HEK293 (cell line): ENCODE measurements at regions not wholly inside any gene's neighbourhood (a gene's known extent, or its start where the extent isn't known, plus 50 kb on each side); places are given as distances from the start of the nearest gene placed in this dataset.

Experiments used
- CTCF ChIA-PET: fragments of 350-600 bp; formaldehyde crosslinking; extraction: SDS; loops from one replicate; lab custom pipeline; 2021; ENCODE audit warnings: antibody characterized with exemption; lab: Yijun Ruan, JAX
- POLR2A ChIA-PET: fragments of 300-600 bp; formaldehyde crosslinking; extraction: SDS; loops from one replicate; lab custom pipeline; 2020; ENCODE audit warnings: antibody characterized with exemption, inconsistent platforms; lab: Yijun Ruan, JAX
- H3K27ac ChIP-seq: fragments of 200-500 bp; sonication (Bioruptor generic); 2 replicates; pipeline ENCODE4 v1.5.1; 2014; ENCODE audit warnings: low read depth, low read length, control low read depth, inconsistent platforms; ENCODE audit errors: extremely low read depth
- H3K36me3 ChIP-seq, 2 experiments: fragments of 200-500 bp in 1 of 2; sonication (Bioruptor generic) in 1 of 2; 1 replicate in 1 of 2; 2 replicates in 1 of 2; pipeline ENCODE4 v1.5.1; 2014 to 2017; ENCODE audit warnings: inconsistent platforms in 2 of 2, low read length in 2 of 2; ENCODE audit not compliant: control insufficient read depth in 2 of 2, insufficient read depth in 1 of 2
- H3K4me1 ChIP-seq: fragments of 200-500 bp; sonication (Bioruptor generic); 2 replicates; pipeline ENCODE4 v1.5.1; 2014; ENCODE audit warnings: mild to moderate bottlenecking, low read length, inconsistent platforms; ENCODE audit not compliant: control insufficient read depth, insufficient read depth
- H3K4me3 ChIP-seq: 2 replicates; pipeline ENCODE4 v1.5.1; 2011; ENCODE audit warnings: low read depth, mild to moderate bottlenecking, control low read depth, low read length, moderate library complexity
- H3K9me3 ChIP-seq: fragments of 200-500 bp; sonication (Bioruptor generic); 2 replicates; pipeline ENCODE4 v1.5.1; 2014; ENCODE audit warnings: low read depth, low read length, inconsistent platforms; ENCODE audit not compliant: control insufficient read depth, insufficient read depth
- BCL6B ChIP-seq: fragments of 450-650 bp; formaldehyde crosslinking; IDR thresholded peaks from 2 replicates; pipeline ENCODE4 v1.5.1; 2017; ENCODE audit warnings: missing biosample characterization, missing genetic modification characterization
- KLF9 ChIP-seq: fragments of 450-650 bp; formaldehyde crosslinking; IDR thresholded peaks from 2 replicates; pipeline ENCODE4 v1.5.1; 2016; ENCODE audit warnings: missing biosample characterization, missing genetic modification characterization, low read depth
- PRDM6 ChIP-seq: fragments of 450-650 bp; formaldehyde crosslinking; IDR thresholded peaks from 2 replicates; pipeline ENCODE4 v1.5.1; 2017; ENCODE audit warnings: missing biosample characterization, missing genetic modification characterization
- REST ChIP-seq: fragments of 450-650 bp; formaldehyde crosslinking; IDR thresholded peaks from 2 replicates; pipeline ENCODE4 v1.5.1; 2016; ENCODE audit warnings: missing biosample characterization, missing genetic modification characterization
- SP3 ChIP-seq: fragments of 450-650 bp; formaldehyde crosslinking; IDR thresholded peaks from 2 replicates; pipeline ENCODE4 v1.5.1; 2016; ENCODE audit warnings: missing biosample characterization, missing genetic modification characterization
- ZBTB26 ChIP-seq: fragments of 450-650 bp; formaldehyde crosslinking; optimal IDR thresholded peaks from 2 replicates; pipeline ENCODE3; 2016; ENCODE audit warnings: missing biosample characterization, mild to moderate bottlenecking, missing genetic modification characterization
- ZNF280C ChIP-seq: fragments of 450-650 bp; formaldehyde crosslinking; IDR thresholded peaks from 2 replicates; pipeline ENCODE4 v1.5.1; 2016; ENCODE audit warnings: missing biosample characterization, missing genetic modification characterization
- ZNF404 ChIP-seq: fragments of 450-650 bp; formaldehyde crosslinking; IDR thresholded peaks from 2 replicates; pipeline ENCODE4 v1.5.1; 2017; ENCODE audit warnings: missing biosample characterization, missing genetic modification characterization
- ZNF426 ChIP-seq: fragments of 450-650 bp; formaldehyde crosslinking; IDR thresholded peaks from 2 replicates; pipeline ENCODE4 v1.5.1; 2017; ENCODE audit warnings: missing biosample characterization, missing genetic modification characterization, mild to moderate bottlenecking, inconsistent platforms, moderate library complexity
- ZNF544 ChIP-seq: fragments of 450-650 bp; formaldehyde crosslinking; IDR thresholded peaks from 2 replicates; pipeline ENCODE4 v1.5.0; 2017; ENCODE audit warnings: missing biosample characterization, missing genetic modification characterization
- ZNF560 ChIP-seq: fragments of 450-650 bp; formaldehyde crosslinking; IDR thresholded peaks from 2 replicates; pipeline ENCODE4 v1.5.1; 2017; ENCODE audit warnings: missing biosample characterization, missing genetic modification characterization, borderline replicate concordance
- ZNF580 ChIP-seq: fragments of 450-650 bp; formaldehyde crosslinking; IDR thresholded peaks from 2 replicates; pipeline ENCODE4 v1.5.1; 2016; ENCODE audit warnings: missing biosample characterization, missing genetic modification characterization
- ZNF654 ChIP-seq: fragments of 450-650 bp; formaldehyde crosslinking; IDR thresholded peaks from 2 replicates; pipeline ENCODE4 v1.5.1; 2016; ENCODE audit warnings: low read depth, missing biosample characterization, missing genetic modification characterization
- ZNF660 ChIP-seq: fragments of 450-650 bp; IDR thresholded peaks from 2 replicates; pipeline ENCODE4 v1.5.1; 2018; ENCODE audit warnings: missing biosample characterization, mild to moderate bottlenecking, missing genetic modification characterization
- ZNF670 ChIP-seq: fragments of 450-650 bp; formaldehyde crosslinking; IDR thresholded peaks from 2 replicates; pipeline ENCODE4 v1.5.1; 2016; ENCODE audit warnings: missing biosample characterization, missing genetic modification characterization, low read depth
- ZNF747 ChIP-seq: fragments of 450-650 bp; formaldehyde crosslinking; IDR thresholded peaks from 2 replicates; pipeline ENCODE4 v1.5.1; 2016; ENCODE audit warnings: missing biosample characterization, missing genetic modification characterization
- ZNF776 ChIP-seq: fragments of 450-650 bp; formaldehyde crosslinking; IDR thresholded peaks from 2 replicates; pipeline ENCODE4 v1.5.0; 2017; ENCODE audit warnings: missing biosample characterization, missing genetic modification characterization, borderline replicate concordance
- ZNF777 ChIP-seq: fragments of 450-650 bp; formaldehyde crosslinking; IDR thresholded peaks from 2 replicates; pipeline ENCODE4 v1.5.1; 2017; ENCODE audit warnings: missing biosample characterization, missing genetic modification characterization, borderline replicate concordance
- ZNF830 ChIP-seq: fragments of 450-650 bp; IDR thresholded peaks from 2 replicates; pipeline ENCODE4 v1.5.0; 2018; ENCODE audit warnings: missing biosample characterization, missing genetic modification characterization, low read depth, mild to moderate bottlenecking, moderate library complexity
- ZNF837 ChIP-seq: fragments of 450-650 bp; formaldehyde crosslinking; IDR thresholded peaks from 2 replicates; pipeline ENCODE4 v1.5.1; 2016; ENCODE audit warnings: missing biosample characterization, missing genetic modification characterization
- ZSCAN4 ChIP-seq: fragments of 450-650 bp; formaldehyde crosslinking; IDR thresholded peaks from 2 replicates; pipeline ENCODE4 v1.5.1; 2017; ENCODE audit warnings: missing biosample characterization, missing genetic modification characterization

- no peak for TF ChIP-seq ZNF747 (tag by site-specific recombination)
- TF ChIP-seq ZNF580 = no peak
- no peak for TF ChIP-seq PRDM6 (tag by site-specific recombination)
- no peak for TF ChIP-seq ZNF544 (tag by site-specific recombination)
- TF ChIP-seq SP3 (tag by site-specific recombination) = no peak
- no peak for TF ChIP-seq BCL6B (tag by site-specific recombination)
- TF ChIP-seq KLF9 (tag by site-specific recombination) = no peak
Measured at GRCh38 chr13:111926501-111927180, 140.3 kb upstream of the SOX1 start (continued).

GRCh38 chr13:111927181-111927540, 139.8 kb upstream of the SOX1 start:
- no peak overlapping the region for H3K27ac ChIP-seq
- no peaks in the 10 kb centered on the region for H3K4me1 ChIP-seq
- no peak overlapping the region for H3K4me3 ChIP-seq
- POLR2A ChIA-PET = no interaction called here
- H3K36me3 ChIP-seq = no peaks in the 10 kb centered on the region
- TF ChIP-seq ZBTB26 (tag by site-specific recombination) = no peak
- no peak for TF ChIP-seq ZNF426 (tag by site-specific recombination)
- no peak for TF ChIP-seq ZNF830 (tag by site-specific recombination)
- TF ChIP-seq ZNF560 = no peak
- TF ChIP-seq, all 188 proteins: peak for 0
- CTCF ChIA-PET = no interaction called here
- H3K9me3 ChIP-seq = no peaks in the 10 kb centered on the region

GRCh38 chr13:111929036-111929616, 137.8 kb upstream of the SOX1 start:
- H3K4me3 ChIP-seq = no peak overlapping the region
- no peaks in the 10 kb centered on the region for H3K36me3 ChIP-seq
- POLR2A ChIA-PET = no interaction called here
- no peaks in the 10 kb centered on the region for H3K4me1 ChIP-seq
- CTCF ChIA-PET = interaction anchor here (0.6 kb wide), 1 partner anchor 169 kb away, joined by 3 read pairs; no protein-coding TSS in a partner anchor
- H3K9me3 ChIP-seq = no peaks in the 10 kb centered on the region
- H3K27ac ChIP-seq = no peak overlapping the region
- TF ChIP-seq ZNF660 (tag by site-specific recombination) = no peak
- TF ChIP-seq ZNF670 = no peak
- TF ChIP-seq ZNF777 = no peak
- TF ChIP-seq ZNF280C = no peak
- no peak for TF ChIP-seq ZNF837 (tag by site-specific recombination)
- no peak for TF ChIP-seq ZNF776 (tag by site-specific recombination)
- TF ChIP-seq REST = no peak
- no peak for TF ChIP-seq ZNF404 (tag by site-specific recombination)
- TF ChIP-seq ZNF654 (tag by site-specific recombination) = no peak
- TF ChIP-seq ZSCAN4 (tag by site-specific recombination) = no peak
